Mesothelial cell of epicardium (in vitro differentiated cells): ENCODE measurements at regions not wholly inside any gene's neighbourhood (a gene's known extent, or its start where the extent isn't known, plus 50 kb on each side); places are given as distances from the start of the nearest gene placed in this dataset.

ENCODE experiments used
- DNase-seq, 2 experiments: peaks; one replicate each; pipeline ENCODE4 v3.0.0; 2021; ENCODE audit warnings: low spot score in 2 of 2; ENCODE audit not compliant: unreplicated experiment in 2 of 2
- H3K27ac Mint-ChIP-seq: 2 replicates; pipeline ENCODE4 v1.8.0; 2021; ENCODE audit warnings: mixed read lengths
- H3K27me3 Mint-ChIP-seq: 2 replicates; pipeline ENCODE4 v1.8.0; 2021; ENCODE audit warnings: low read depth, mixed read lengths
- H3K36me3 Mint-ChIP-seq: 2 replicates; pipeline ENCODE4 v1.8.0; 2021; ENCODE audit warnings: mixed read lengths
- H3K4me1 Mint-ChIP-seq: 2 replicates; pipeline ENCODE4 v1.8.0; 2021; ENCODE audit warnings: mixed read lengths
- H3K4me3 Mint-ChIP-seq: 2 replicates; pipeline ENCODE4 v1.8.0; 2021; ENCODE audit warnings: mild to moderate bottlenecking, moderate library complexity, mixed read lengths
- H3K9me3 Mint-ChIP-seq: 2 replicates; pipeline ENCODE4 v1.8.0; 2021; ENCODE audit warnings: mixed read lengths
- TF ChIP-seq, protein P1 (sequence below): fragments of 200-600 bp; sonication (generic); IDR thresholded peaks from one replicate; pipeline ENCODE4 v1.5.0; 2021; ENCODE audit warnings: antibody characterized with exemption; ENCODE audit not compliant: unreplicated experiment

- H3K4me3 Mint-ChIP-seq: no peak overlapping the region
- H3K27ac Mint-ChIP-seq: no peak overlapping the region
- no peaks in the 10 kb centered on the region for H3K27me3 Mint-ChIP-seq
- H3K9me3 Mint-ChIP-seq: no peaks in the 10 kb centered on the region
- no peaks in the 10 kb centered on the region for H3K36me3 Mint-ChIP-seq
- DNase-seq: no peak
- TF ChIP-seq, protein P1, sequence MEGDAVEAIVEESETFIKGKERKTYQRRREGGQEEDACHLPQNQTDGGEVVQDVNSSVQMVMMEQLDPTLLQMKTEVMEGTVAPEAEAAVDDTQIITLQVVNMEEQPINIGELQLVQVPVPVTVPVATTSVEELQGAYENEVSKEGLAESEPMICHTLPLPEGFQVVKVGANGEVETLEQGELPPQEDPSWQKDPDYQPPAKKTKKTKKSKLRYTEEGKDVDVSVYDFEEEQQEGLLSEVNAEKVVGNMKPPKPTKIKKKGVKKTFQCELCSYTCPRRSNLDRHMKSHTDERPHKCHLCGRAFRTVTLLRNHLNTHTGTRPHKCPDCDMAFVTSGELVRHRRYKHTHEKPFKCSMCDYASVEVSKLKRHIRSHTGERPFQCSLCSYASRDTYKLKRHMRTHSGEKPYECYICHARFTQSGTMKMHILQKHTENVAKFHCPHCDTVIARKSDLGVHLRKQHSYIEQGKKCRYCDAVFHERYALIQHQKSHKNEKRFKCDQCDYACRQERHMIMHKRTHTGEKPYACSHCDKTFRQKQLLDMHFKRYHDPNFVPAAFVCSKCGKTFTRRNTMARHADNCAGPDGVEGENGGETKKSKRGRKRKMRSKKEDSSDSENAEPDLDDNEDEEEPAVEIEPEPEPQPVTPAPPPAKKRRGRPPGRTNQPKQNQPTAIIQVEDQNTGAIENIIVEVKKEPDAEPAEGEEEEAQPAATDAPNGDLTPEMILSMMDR: no peak
- no peaks in the 10 kb centered on the region for H3K4me1 Mint-ChIP-seq
Measured at GRCh38 chr6:71454056-71454455, 165.4 kb downstream of the OGFRL1 start.

DNA sequence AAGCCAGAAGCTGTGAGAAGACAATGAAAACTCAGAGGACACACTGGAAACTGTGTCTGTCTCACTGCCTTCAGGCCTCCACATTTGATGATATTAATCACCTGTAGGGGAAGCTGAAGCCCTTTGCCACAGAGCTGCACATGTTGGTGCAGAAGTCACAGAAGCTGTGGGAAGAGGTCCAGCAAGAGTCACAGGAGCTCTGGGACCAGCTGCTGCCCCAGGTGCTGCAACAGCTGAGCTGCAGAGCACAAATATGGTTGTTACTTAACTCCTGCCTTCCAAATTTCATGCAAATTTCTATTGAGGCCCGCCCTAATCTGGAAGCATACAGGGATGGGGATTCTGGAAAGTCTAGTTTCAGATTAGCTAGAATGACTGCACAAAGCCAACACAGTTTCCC lies 169.3 kb downstream of the OGFRL1 start:
- Mint-ChIP-seq H3K4me3 (no peak overlapping the region), H3K27me3 (no peaks in the 10 kb centered on the region), H3K9me3 (peaks cover 6% of the 10 kb centered on the region), H3K36me3 (no peaks in the 10 kb centered on the region), H3K27ac (no peak overlapping the region), H3K4me1 (no peaks in the 10 kb centered on the region)
- no peak for DNase-seq
- TF ChIP-seq, protein P1: no peak

GRCh38 chr6:71459162-71459561 lies 170.6 kb downstream of the OGFRL1 start:
- H3K27me3 Mint-ChIP-seq: no peaks in the 10 kb centered on the region
- no peak for DNase-seq
- no peaks in the 10 kb centered on the region for H3K4me1 Mint-ChIP-seq
- no peaks in the 10 kb centered on the region for H3K36me3 Mint-ChIP-seq
- peaks cover 13% of the 10 kb centered on the region for H3K9me3 Mint-ChIP-seq
- TF ChIP-seq, protein P1: no peak
- no peak overlapping the region for H3K27ac Mint-ChIP-seq
- H3K4me3 Mint-ChIP-seq: no peak overlapping the region

- TF ChIP-seq, protein P1: no peak
- H3K27me3 Mint-ChIP-seq: no peaks in the 10 kb centered on the region
- H3K9me3 Mint-ChIP-seq: peaks cover 29% of the 10 kb centered on the region
- peaks cover 9% of the 10 kb centered on the region for H3K36me3 Mint-ChIP-seq
- no peak for DNase-seq
- H3K4me3 Mint-ChIP-seq: no peak overlapping the region
- no peaks in the 10 kb centered on the region for H3K4me1 Mint-ChIP-seq
- H3K27ac Mint-ChIP-seq: no peak overlapping the region
Measured at GRCh38 chr6:71460933-71461332, 172.3 kb downstream of the OGFRL1 start.

DNA sequence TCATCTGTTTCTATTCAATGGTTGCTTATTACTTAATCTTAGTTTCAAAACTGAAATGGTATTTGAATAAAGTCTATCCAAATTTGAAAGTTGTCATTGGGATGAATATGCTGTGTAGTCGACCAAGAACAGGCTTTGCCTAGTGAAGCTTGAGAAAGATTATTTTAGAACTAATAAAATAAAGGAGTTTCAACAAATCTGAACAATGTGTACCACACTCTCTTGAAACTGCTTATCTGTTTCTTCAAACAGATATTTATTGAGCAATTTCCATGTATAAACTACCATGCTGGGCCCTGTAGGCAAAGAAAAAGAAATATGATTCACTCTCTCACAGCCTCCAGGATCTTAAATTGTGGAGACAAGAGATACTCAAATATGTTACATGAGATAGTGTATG lies 174.4 kb downstream of the OGFRL1 start:
- H3K9me3 Mint-ChIP-seq: peaks cover 38% of the 10 kb centered on the region
- no peak overlapping the region for H3K27ac Mint-ChIP-seq
- no peak overlapping the region for H3K4me3 Mint-ChIP-seq
- no peak for DNase-seq
- H3K27me3 Mint-ChIP-seq: no peaks in the 10 kb centered on the region
- peaks cover 9% of the 10 kb centered on the region for H3K36me3 Mint-ChIP-seq
- TF ChIP-seq, protein P1: no peak
- H3K4me1 Mint-ChIP-seq: no peaks in the 10 kb centered on the region

GRCh38 chr6:71465096-71465495 lies 176.5 kb downstream of the OGFRL1 start:
- Mint-ChIP-seq H3K9me3 (peaks cover 42% of the 10 kb centered on the region), H3K27me3 (no peaks in the 10 kb centered on the region), H3K27ac (no peak overlapping the region), H3K36me3 (peaks cover 9% of the 10 kb centered on the region), H3K4me1 (peaks cover 5% of the 10 kb centered on the region), H3K4me3 (no peak overlapping the region)
- no peak for DNase-seq
- TF ChIP-seq, protein P1: no peak
